Vagina (tissue), 2 donors: ENCODE measurements at regions not wholly inside any gene's neighbourhood (a gene's known extent, or its start where the extent isn't known, plus 50 kb on each side); places are given as distances from the start of the nearest gene placed in this dataset.

Experiments used
- DNase-seq, 2 donors: peaks; one replicate each; pipeline ENCODE4 v3.0.0-alpha.2; 2017; ENCODE audit errors: extremely low spot score in 2 of 2
- H3K27ac ChIP-seq: fragments of 200-600 bp; sonication (generic); one replicate; pipeline ENCODE4 v1.5.1; 2019
- H3K27me3 ChIP-seq: fragments of 200-600 bp; sonication (generic); one replicate; pipeline ENCODE4 v1.5.1; 2019
- H3K36me3 ChIP-seq, 2 donors: fragments of 200-600 bp; sonication (generic); one replicate each; pipeline ENCODE4 v1.5.1; 2017 to 2019
- H3K4me1 ChIP-seq: fragments of 200-600 bp; sonication (generic); one replicate; pipeline ENCODE4 v1.5.1; 2019
- H3K4me3 ChIP-seq, 2 donors: fragments of 200-600 bp; sonication (generic); 1 replicate in 1 of 2; 2 replicates in 1 of 2; pipeline ENCODE4 v1.5.1; 2016 to 2019
- H3K9me3 ChIP-seq: fragments of 200-600 bp; sonication (generic); one replicate; pipeline ENCODE4 v1.5.1; 2019
- CTCF ChIP-seq, 3 experiments: fragments of 450-650 bp in 2 of 3; fragments of 200-600 bp in 1 of 3; sonication (generic) in 1 of 3; IDR thresholded peaks; one replicate each; pipeline ENCODE4 v1.5.1; 2017 to 2019; ENCODE audit warnings: antibody characterized with exemption in 3 of 3, mild to moderate bottlenecking in 2 of 3, moderate library complexity in 2 of 3
- POLR2A ChIP-seq, 2 donors: fragments of 450-650 bp; IDR thresholded peaks; one replicate each; pipeline ENCODE4 v1.6.1; 2017; ENCODE audit warnings: antibody characterized with exemption in 2 of 2, mild to moderate bottlenecking in 2 of 2, moderate library complexity in 2 of 2
- POLR2AphosphoS5 ChIP-seq, 2 donors: sonication (generic); formaldehyde crosslinking; IDR thresholded peaks; one replicate each; pipeline ENCODE4 v1.9.0; 2017; ENCODE audit warnings: antibody characterized with exemption in 2 of 2, mild to moderate bottlenecking in 2 of 2, low read depth in 1 of 2; ENCODE audit not compliant: insufficient read depth in 1 of 2
- intact Hi-C: fragments of 100-400 bp; cut with DNase I; formaldehyde crosslinking; loops from one replicate; pipeline ENCODE4 v1.15.1; 2023

GRCh38 chr6:6925391-6926164 lies 182.2 kb upstream of the RREB1 start:
- intact Hi-C loops, result no loop called here
- Histone ChIP-seq H3K27me3 (no peaks in the 10 kb centered on the region), H3K9me3 (no peaks in the 10 kb centered on the region), H3K36me3 (no peaks in the 10 kb centered on the region), H3K4me3 (no peak overlapping the region), H3K27ac (no peak overlapping the region), H3K4me1 (peaks cover 17% of the 10 kb centered on the region)
- TF ChIP-seq CTCF (IDR thresholded peaks at IDR 0.05) (no peak), POLR2AphosphoS5 (IDR thresholded peaks at IDR 0.05; ENCODE audit: insufficient read depth in 1 of 2, low read depth in 1 of 2) (no peak), POLR2A (IDR thresholded peaks at IDR 0.05) (no peak)
- DNase-seq, result no peak

GRCh38 chr6:6926856-6927255 lies 180.9 kb upstream of the RREB1 start:
- H3K27me3 ChIP-seq, result no peaks in the 10 kb centered on the region
- H3K9me3 ChIP-seq, result no peaks in the 10 kb centered on the region
- intact Hi-C loops, result no loop called here
- no peak for DNase-seq
- no peak for TF ChIP-seq POLR2AphosphoS5 (IDR thresholded peaks at IDR 0.05; ENCODE audit: insufficient read depth in 1 of 2, low read depth in 1 of 2)
- H3K4me1 ChIP-seq, result peaks cover 28% of the 10 kb centered on the region
- H3K36me3 ChIP-seq, result no peaks in the 10 kb centered on the region
- no peak overlapping the region for H3K27ac ChIP-seq
- no peak overlapping the region for H3K4me3 ChIP-seq

GRCh38 chr6:6927521-6928361 lies 180.0 kb upstream of the RREB1 start:
- TF ChIP-seq CTCF (IDR thresholded peaks at IDR 0.05) (no peak), POLR2A (IDR thresholded peaks at IDR 0.05) (no peak), POLR2AphosphoS5 (IDR thresholded peaks at IDR 0.05; ENCODE audit: insufficient read depth in 1 of 2, low read depth in 1 of 2) (no peak)
- intact Hi-C loops, result no loop called here
- peaks cover 28% of the 10 kb centered on the region for H3K4me1 ChIP-seq
- no peaks in the 10 kb centered on the region for H3K36me3 ChIP-seq
- no peak overlapping the region for H3K27ac ChIP-seq
- no peaks in the 10 kb centered on the region for H3K27me3 ChIP-seq
- no peaks in the 10 kb centered on the region for H3K9me3 ChIP-seq
- H3K4me3 ChIP-seq, result no peak overlapping the region
- no peak for DNase-seq

GRCh38 chr6:6930223-6930880 lies 177.4 kb upstream of the RREB1 start:
- DNase-seq, result no peak
- H3K4me1 ChIP-seq, result peaks cover 28% of the 10 kb centered on the region
- peak overlapping the region; percentile 60 for H3K27ac ChIP-seq
- no peak overlapping the region for H3K4me3 ChIP-seq
- no peaks in the 10 kb centered on the region for H3K9me3 ChIP-seq
- TF ChIP-seq CTCF (IDR thresholded peaks at IDR 0.05) (no peak), POLR2AphosphoS5 (IDR thresholded peaks at IDR 0.05; ENCODE audit: insufficient read depth in 1 of 2, low read depth in 1 of 2) (peak in 1 of 2 donors; percentile 75), POLR2A (IDR thresholded peaks at IDR 0.05) (no peak)
- intact Hi-C loops, result no loop called here
- H3K36me3 ChIP-seq, result no peaks in the 10 kb centered on the region
- H3K27me3 ChIP-seq, result no peaks in the 10 kb centered on the region
